ENCODE measurements at regions not wholly inside any gene's neighbourhood (a gene's known extent, or its start where the extent isn't known, plus 50 kb on each side); places are given as distances from the start of the nearest gene placed in this dataset.

- no peak overlapping the region for H3K4me3 ChIP-seq (replicated peaks; ENCODE audit: insufficient read depth, low read length)
- no peaks in the 10 kb centered on the region for H3K27me3 ChIP-seq (ENCODE audit: insufficient read depth, poor library complexity, severe bottlenecking)
- H3K27ac ChIP-seq (replicated peaks) = no peak overlapping the region
- DNase-seq (ENCODE audit: low read depth in 1 of 2, low spot score in 1 of 2) = no peak
- TF ChIP-seq REST (IDR thresholded peaks at IDR 0.05; ENCODE audit: insufficient replicate concordance, low read depth) (no peak), SPI1 (IDR thresholded peaks at IDR 0.05; ENCODE audit: borderline replicate concordance, low read depth) (no peak), CTCF (IDR thresholded peaks at IDR 0.05; ENCODE audit: insufficient read depth, low read length) (no peak), GABPA (IDR thresholded peaks at IDR 0.05; ENCODE audit: low read depth) (no peak), POLR2AphosphoS5 (IDR thresholded peaks at IDR 0.05; ENCODE audit: low read depth) (no peak)
These were observed 86.2 kb upstream of the SPATS2L start for GRCh38 chr2:200220251-200220650.

GRCh38 chr2:200221055-200221955 lies 85.2 kb upstream of the SPATS2L start:
- DNase-seq (ENCODE audit: low read depth in 1 of 2, low spot score in 1 of 2) = no peak
- TF ChIP-seq POLR2AphosphoS5 (IDR thresholded peaks at IDR 0.05; ENCODE audit: low read depth) (no peak), SPI1 (IDR thresholded peaks at IDR 0.05; ENCODE audit: borderline replicate concordance, low read depth) (no peak), REST (IDR thresholded peaks at IDR 0.05; ENCODE audit: insufficient replicate concordance, low read depth) (no peak), CTCF (IDR thresholded peaks at IDR 0.05; ENCODE audit: insufficient read depth, low read length) (no peak), GABPA (IDR thresholded peaks at IDR 0.05; ENCODE audit: low read depth) (no peak)
- H3K4me3 ChIP-seq (replicated peaks; ENCODE audit: insufficient read depth, low read length) = no peak overlapping the region
- H3K27me3 ChIP-seq (ENCODE audit: insufficient read depth, poor library complexity, severe bottlenecking) = no peaks in the 10 kb centered on the region
- H3K27ac ChIP-seq (replicated peaks) = no peak overlapping the region

- H3K27me3 ChIP-seq (ENCODE audit: insufficient read depth, poor library complexity, severe bottlenecking) = no peaks in the 10 kb centered on the region
- no peak for DNase-seq (ENCODE audit: low read depth in 1 of 2, low spot score in 1 of 2)
- H3K27ac ChIP-seq (replicated peaks) = no peak overlapping the region
- TF ChIP-seq REST (IDR thresholded peaks at IDR 0.05; ENCODE audit: insufficient replicate concordance, low read depth) = no peak
- no peak for TF ChIP-seq GABPA (IDR thresholded peaks at IDR 0.05; ENCODE audit: low read depth)
- TF ChIP-seq SPI1 (IDR thresholded peaks at IDR 0.05; ENCODE audit: borderline replicate concordance, low read depth) = no peak
- TF ChIP-seq POLR2AphosphoS5 (IDR thresholded peaks at IDR 0.05; ENCODE audit: low read depth) = no peak
- TF ChIP-seq CTCF (IDR thresholded peaks at IDR 0.05; ENCODE audit: insufficient read depth, low read length) = no peak
- H3K4me3 ChIP-seq (replicated peaks; ENCODE audit: insufficient read depth, low read length) = no peak overlapping the region
These were observed 83.7 kb upstream of the SPATS2L start for GRCh38 chr2:200222791-200223190.

All from HL-60 (cell line).